ENCODE measurements at regions not wholly inside any gene's neighbourhood (a gene's known extent, or its start where the extent isn't known, plus 50 kb on each side); places are given as distances from the start of the nearest gene placed in this dataset.
"Not testable (repeated sequence)": the region's sequence is repeated elsewhere in the genome, so short reads cannot be mapped to it uniquely, and the experiment has no call there.

DNA sequence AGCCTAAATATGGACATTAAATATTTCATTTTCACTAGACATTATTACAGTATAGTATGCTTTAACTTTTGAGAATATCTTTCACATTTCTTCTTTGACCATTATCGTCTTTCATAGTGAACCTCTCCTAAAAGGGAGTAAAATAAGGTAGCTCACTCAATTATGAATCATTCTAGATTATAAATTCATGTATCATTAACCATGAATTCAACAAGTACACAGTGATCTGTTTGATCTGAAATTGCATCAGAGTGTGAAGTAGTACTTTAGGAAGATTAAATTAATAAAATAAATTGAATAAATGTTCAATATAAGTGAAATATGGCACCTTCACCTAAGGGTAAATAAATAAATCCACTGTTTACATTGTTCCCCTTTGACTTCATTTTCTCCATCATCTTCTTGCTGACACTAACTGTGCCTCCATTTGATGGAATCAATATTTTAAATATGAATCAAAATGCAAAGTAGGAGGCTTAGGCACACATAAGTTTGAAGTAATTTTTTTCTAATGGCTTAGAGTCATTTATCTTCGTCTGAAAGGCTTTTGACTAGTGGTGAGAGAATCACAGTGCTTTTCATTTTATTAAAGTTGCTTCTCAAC, 174.1 kb upstream of the MDFIC2 start:
- POLR2A ChIA-PET = no interaction called here
- no peaks in the 10 kb centered on the region for H3K36me3 Mint-ChIP-seq (ENCODE audit: low read depth)
- H3K27ac Mint-ChIP-seq = no peak overlapping the region
- no peak overlapping the region for H3K4me3 Mint-ChIP-seq
- H3K27me3 Mint-ChIP-seq = peaks cover 9% of the 10 kb centered on the region
- no peak for DNase-seq
- CTCF ChIA-PET = no interaction called here
- H3K4me1 Mint-ChIP-seq = no peaks in the 10 kb centered on the region
- no peaks in the 10 kb centered on the region for H3K9me3 Mint-ChIP-seq

DNA sequence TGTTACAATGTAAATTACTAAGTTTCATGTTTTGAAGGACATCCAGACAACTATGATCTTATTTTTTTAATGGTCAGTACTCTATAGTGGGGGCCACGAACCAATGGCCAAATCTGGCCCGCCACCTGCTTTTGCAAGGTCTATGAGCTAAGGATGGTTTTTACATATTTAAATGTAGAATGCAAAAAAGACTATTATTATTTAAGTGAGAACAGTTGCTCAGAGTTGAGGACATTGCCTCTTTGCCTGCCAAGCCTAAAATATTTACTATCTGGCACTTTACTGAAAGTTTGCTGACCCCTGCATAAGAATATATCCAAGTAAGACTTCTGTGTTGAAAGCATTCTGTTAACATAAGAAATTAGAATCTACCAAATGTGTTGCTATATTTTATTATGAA, 163.7 kb upstream of the MDFIC2 start:
- H3K36me3 Mint-ChIP-seq (ENCODE audit: low read depth) = no peaks in the 10 kb centered on the region
- H3K4me3 Mint-ChIP-seq = no peak overlapping the region
- ChIA-PET CTCF (no interaction called here), POLR2A (no interaction called here)
- no peaks in the 10 kb centered on the region for H3K4me1 Mint-ChIP-seq
- H3K27me3 Mint-ChIP-seq = no peaks in the 10 kb centered on the region
- H3K27ac Mint-ChIP-seq = no peak overlapping the region
- DNase-seq = no peak
- no peaks in the 10 kb centered on the region for H3K9me3 Mint-ChIP-seq

DNA sequence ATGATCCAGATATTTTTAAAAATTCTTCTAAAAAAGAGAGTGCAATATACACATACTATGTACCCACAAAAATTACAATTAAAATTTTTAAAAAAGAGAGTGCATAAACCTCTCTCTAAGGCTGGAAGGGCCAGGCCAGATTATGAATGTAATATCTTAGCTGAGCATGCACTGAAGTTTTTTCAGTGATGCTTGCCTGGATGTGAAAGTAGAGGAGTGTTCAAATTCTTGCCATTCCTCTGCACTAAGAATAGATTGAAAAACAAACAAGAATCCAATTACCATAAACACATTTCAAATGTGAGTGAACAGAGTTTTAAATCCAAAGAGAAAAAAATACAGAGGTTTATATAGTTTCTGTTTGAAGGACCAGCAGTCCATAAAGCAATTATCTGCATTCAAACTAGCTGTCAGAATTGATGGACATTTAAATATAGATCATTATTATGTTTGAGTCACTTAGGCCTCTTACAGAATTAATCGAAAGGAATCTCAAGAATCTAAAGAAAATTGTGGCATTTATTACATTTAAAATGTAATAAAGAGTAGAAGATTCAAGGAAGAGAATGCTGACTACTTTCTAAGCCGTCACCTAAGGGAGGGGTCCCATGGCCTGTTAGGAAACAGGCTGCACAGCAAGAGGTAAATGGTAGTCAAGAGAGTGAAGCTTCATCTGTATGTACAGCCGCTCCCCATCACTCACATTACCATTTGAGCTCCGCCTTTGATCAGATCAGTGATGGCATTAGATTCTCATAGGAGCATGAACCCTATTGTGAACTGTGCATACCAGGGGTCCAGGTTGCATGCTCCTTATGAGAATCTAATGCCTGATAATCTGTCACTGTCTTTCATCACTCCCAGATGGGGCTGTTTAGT, 159.3 kb upstream of the MDFIC2 start:
- Mint-ChIP-seq H3K36me3 (ENCODE audit: low read depth) (no peaks in the 10 kb centered on the region), H3K9me3 (no peaks in the 10 kb centered on the region), H3K27me3 (no peaks in the 10 kb centered on the region), H3K4me3 (no peak overlapping the region), H3K27ac (no peak overlapping the region), H3K4me1 (no peaks in the 10 kb centered on the region)
- CTCF ChIA-PET = no interaction called here
- POLR2A ChIA-PET = no interaction called here
- no peak for DNase-seq

DNA sequence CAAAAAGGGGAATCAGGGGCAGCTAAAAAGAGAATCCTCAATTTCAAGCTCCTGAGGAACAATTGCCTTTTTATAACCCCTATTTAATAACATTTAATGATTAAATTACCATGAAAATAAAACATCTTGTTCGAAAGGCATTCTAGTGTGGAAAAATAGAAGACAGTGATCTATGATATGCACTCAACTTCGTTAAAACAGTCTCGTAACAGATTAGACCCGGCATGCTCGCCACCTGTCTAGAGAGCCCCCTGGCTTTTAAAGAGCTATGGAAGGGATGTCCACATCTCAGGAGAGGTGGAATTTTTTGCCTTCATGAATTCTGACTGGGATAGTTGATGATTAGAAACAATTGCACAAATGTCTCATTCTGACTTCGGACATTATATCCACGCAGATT, 153.7 kb upstream of the MDFIC2 start:
- Mint-ChIP-seq H3K27me3 (no peaks in the 10 kb centered on the region), H3K27ac (no peak overlapping the region), H3K36me3 (ENCODE audit: low read depth) (no peaks in the 10 kb centered on the region), H3K4me1 (no peaks in the 10 kb centered on the region), H3K4me3 (no peak overlapping the region), H3K9me3 (no peaks in the 10 kb centered on the region)
- POLR2A ChIA-PET = no interaction called here
- DNase-seq = no peak
- CTCF ChIA-PET = no interaction called here

DNA sequence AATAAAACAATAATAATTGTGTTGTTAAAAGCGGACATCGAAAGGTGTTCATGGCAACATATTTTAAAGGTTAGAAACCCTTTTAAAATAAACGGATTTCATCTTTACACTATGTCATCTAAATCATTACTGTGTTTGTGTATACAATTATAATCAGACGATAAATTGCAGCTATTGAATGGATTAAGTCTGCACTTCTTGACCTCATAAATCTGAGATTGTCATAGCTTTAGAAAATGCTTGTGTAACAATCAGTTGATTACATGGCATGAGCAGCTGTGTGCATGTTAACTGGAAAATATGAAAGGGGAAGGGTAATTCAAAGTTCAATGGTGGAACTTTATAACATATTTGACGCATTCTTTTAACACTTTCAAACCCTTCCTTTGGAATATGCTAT, 152.4 kb upstream of the MDFIC2 start:
- Mint-ChIP-seq H3K9me3 (no peaks in the 10 kb centered on the region), H3K27me3 (no peaks in the 10 kb centered on the region), H3K4me1 (no peaks in the 10 kb centered on the region), H3K36me3 (ENCODE audit: low read depth) (no peaks in the 10 kb centered on the region), H3K27ac (no peak overlapping the region), H3K4me3 (no peak overlapping the region)
- ChIA-PET CTCF (no interaction called here), POLR2A (no interaction called here)
- no peak for DNase-seq

DNA sequence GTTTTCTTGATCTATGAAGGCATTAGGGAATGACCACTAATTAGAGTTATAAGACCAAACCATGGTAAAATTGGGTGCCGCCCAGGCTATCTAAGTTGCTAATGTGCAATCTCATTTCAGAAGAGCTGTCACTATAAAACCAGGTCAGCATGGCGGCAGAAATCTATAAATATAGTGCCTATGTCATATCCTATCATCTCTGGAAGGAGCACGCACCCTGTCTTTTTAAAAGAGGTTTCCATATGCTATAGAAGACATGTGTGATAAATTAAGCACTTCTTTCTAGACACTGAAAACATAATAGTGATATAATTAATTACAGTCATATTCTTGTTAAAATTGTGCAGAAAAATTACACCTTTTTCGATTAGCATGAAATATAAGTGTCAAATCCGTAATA, 152.0 kb upstream of the MDFIC2 start:
- no peak for DNase-seq
- no peaks in the 10 kb centered on the region for H3K4me1 Mint-ChIP-seq
- ChIA-PET POLR2A (no interaction called here), CTCF (no interaction called here)
- no peaks in the 10 kb centered on the region for H3K36me3 Mint-ChIP-seq (ENCODE audit: low read depth)
- no peak overlapping the region for H3K4me3 Mint-ChIP-seq
- H3K9me3 Mint-ChIP-seq = no peaks in the 10 kb centered on the region
- H3K27me3 Mint-ChIP-seq = no peaks in the 10 kb centered on the region
- no peak overlapping the region for H3K27ac Mint-ChIP-seq

DNA sequence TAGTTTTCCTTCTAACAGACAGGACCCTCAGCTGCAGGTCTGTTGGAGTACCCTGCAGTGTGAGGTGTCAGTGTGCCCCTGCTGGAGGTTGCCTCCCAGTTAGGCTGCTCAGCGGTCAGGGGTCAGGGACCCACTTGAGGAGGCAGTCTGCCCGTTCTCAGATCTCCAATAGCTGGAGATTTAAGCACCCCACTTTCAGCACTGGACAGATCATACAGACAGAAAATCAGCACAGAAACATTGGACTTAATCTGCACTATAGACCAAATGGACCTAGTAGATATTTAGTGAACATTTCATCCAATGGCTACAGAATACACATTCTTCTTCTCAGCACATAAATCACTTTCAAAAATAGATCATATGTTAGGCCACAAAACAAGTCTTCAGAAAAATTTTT, 137.8 kb upstream of the MDFIC2 start:
- H3K9me3 Mint-ChIP-seq; CTCF ChIA-PET; H3K27me3 Mint-ChIP-seq; POLR2A ChIA-PET; H3K4me1 Mint-ChIP-seq; H3K36me3 Mint-ChIP-seq (ENCODE audit: low read depth); DNase-seq; H3K4me3 Mint-ChIP-seq; H3K27ac Mint-ChIP-seq: not testable (repeated sequence)

DNA sequence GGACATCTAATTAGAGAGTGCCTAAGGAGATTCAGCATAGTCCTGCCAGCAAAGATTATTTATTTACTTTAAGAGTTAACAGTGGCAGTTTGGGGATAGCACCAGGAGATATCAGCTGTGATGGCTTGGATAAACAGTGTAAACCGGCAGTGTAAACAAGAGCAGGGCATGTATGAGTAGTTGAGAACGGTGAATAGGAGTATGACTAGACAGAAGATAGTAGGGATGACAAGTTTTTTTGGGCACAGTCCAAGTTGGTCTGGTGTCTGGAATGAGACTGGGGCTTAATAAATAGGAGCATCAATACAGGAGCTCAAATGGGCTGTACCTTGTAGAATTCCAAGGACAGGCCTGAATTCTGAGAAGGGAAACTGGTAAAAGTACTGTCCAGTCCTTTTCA, 123.0 kb upstream of the MDFIC2 start:
- DNase-seq; POLR2A ChIA-PET; H3K27me3 Mint-ChIP-seq; H3K9me3 Mint-ChIP-seq; CTCF ChIA-PET; H3K27ac Mint-ChIP-seq; H3K36me3 Mint-ChIP-seq (ENCODE audit: low read depth); H3K4me3 Mint-ChIP-seq; H3K4me1 Mint-ChIP-seq: not testable (repeated sequence)

DNA sequence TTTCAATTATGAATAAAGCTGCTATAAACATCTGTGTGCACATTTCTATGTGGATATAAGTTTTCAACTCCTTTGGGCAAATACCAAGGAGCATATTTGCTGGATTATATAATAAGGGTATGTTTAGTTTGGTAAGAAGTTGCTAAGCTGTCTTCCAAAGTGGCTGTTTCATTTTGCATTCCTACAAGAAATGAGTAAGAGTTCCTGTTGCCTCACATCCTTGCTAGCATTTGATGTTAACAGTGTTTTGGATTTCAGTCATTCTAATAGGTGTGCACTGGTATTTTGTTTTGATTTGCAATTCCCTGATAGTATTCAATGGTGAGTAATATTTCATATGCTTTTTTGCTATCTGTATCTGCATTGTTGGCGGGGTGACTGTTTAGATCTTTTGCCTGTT, 120.7 kb upstream of the MDFIC2 start:
- POLR2A ChIA-PET = no interaction called here

DNA sequence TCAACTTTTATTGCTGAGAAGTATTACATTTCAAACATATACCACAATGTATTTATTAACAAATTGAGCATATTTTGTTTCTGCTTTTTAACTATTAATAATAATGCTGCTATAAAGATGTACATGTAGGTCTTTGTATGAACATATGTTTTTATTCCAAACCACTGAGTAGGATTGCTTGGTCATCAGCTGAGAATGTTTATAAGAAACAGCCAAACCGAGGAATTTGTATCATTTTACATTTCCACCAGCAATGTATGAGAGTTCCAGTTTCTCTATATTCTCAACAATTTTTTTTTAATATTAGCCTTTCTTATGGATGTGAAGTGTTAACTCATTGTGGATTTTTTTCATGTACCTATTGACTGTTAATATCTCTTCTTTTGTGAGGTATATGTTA, 119.5 kb upstream of the MDFIC2 start:
- Mint-ChIP-seq H3K36me3 (ENCODE audit: low read depth) (no peaks in the 10 kb centered on the region), H3K27ac (no peak overlapping the region), H3K4me1 (no peaks in the 10 kb centered on the region), H3K4me3 (no peak overlapping the region), H3K27me3 (no peaks in the 10 kb centered on the region), H3K9me3 (no peaks in the 10 kb centered on the region)
- DNase-seq = no peak
- ChIA-PET CTCF (no interaction called here), POLR2A (no interaction called here)

More for the DNA sequence above, 120.7 kb upstream of the MDFIC2 start:
- Mint-ChIP-seq H3K4me3 (no peak overlapping the region), H3K27me3 (no peaks in the 10 kb centered on the region), H3K9me3 (no peaks in the 10 kb centered on the region), H3K27ac (no peak overlapping the region), H3K4me1 (no peaks in the 10 kb centered on the region), H3K36me3 (ENCODE audit: low read depth) (no peaks in the 10 kb centered on the region)
- no peak for DNase-seq
- CTCF ChIA-PET = no interaction called here

DNA sequence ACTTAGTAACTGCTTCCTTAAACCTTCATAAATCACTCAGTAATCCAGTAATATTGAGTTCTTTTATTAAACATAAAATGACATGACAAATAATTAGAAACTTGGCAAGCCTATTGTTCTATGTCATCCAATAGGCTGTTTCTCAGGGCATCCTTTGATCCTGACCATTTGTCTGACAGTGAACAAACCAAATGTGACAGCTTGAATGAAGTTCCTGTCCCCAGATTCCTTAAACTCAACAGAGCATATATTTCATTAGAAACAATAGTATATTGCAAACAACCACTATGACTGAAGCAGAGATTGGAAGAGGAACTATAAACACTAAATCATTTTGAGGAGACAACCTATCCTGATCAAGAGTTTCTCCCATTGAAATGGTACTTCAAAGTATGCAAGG, 113.6 kb upstream of the MDFIC2 start:
- no peak overlapping the region for H3K4me3 Mint-ChIP-seq
- CTCF ChIA-PET = no interaction called here
- H3K27me3 Mint-ChIP-seq = no peaks in the 10 kb centered on the region
- H3K9me3 Mint-ChIP-seq = no peaks in the 10 kb centered on the region
- H3K36me3 Mint-ChIP-seq (ENCODE audit: low read depth) = no peaks in the 10 kb centered on the region
- POLR2A ChIA-PET = no interaction called here
- H3K27ac Mint-ChIP-seq = no peak overlapping the region
- no peaks in the 10 kb centered on the region for H3K4me1 Mint-ChIP-seq
- DNase-seq = no peak

DNA sequence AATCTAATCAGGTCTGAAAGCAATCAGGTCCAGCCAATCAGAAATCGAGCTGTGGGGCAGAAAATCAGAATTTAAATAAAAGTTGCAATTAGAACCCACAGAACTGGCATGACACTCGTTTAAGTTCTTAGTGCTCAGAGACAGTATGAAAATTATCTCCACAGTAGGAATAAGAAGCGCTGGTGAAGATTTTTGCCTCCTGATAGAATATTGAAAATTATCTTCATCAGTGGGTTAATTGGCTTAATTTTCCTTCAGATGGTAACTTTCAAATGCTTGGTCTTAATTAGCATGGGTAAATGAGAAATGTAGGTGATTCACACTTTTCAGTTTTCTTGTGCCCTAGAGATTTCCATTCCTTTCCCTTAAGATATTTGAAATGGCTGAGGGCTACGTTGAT, 109.1 kb upstream of the MDFIC2 start:
- Mint-ChIP-seq H3K36me3 (ENCODE audit: low read depth) (no peaks in the 10 kb centered on the region), H3K27me3 (no peaks in the 10 kb centered on the region), H3K27ac (no peak overlapping the region), H3K4me1 (no peaks in the 10 kb centered on the region), H3K9me3 (no peaks in the 10 kb centered on the region), H3K4me3 (no peak overlapping the region)
- POLR2A ChIA-PET = no interaction called here
- DNase-seq = no peak
- CTCF ChIA-PET = no interaction called here

DNA sequence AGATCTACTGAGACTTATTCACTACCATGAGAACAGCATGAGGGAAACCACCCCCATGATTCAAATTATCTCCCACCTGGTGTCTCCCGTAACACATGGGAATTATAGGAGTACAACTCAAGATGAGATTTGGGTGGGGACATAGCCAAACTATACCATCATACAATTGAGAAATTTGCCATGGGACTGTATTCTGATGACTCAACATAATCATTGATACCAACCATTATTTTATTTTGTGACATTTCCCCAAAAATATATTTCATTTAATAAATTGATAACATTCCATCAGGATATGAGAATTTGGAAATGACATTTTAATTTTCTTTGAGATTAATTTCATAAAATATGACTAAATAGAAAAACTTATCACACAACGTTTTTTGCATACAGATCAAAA, 96.6 kb upstream of the MDFIC2 start:
- ChIA-PET POLR2A (no interaction called here), CTCF (no interaction called here)
- Mint-ChIP-seq H3K9me3 (peaks cover 6% of the 10 kb centered on the region), H3K4me1 (no peaks in the 10 kb centered on the region), H3K4me3 (no peak overlapping the region), H3K27me3 (no peaks in the 10 kb centered on the region), H3K36me3 (ENCODE audit: low read depth) (no peaks in the 10 kb centered on the region), H3K27ac (no peak overlapping the region)
- no peak for DNase-seq

DNA sequence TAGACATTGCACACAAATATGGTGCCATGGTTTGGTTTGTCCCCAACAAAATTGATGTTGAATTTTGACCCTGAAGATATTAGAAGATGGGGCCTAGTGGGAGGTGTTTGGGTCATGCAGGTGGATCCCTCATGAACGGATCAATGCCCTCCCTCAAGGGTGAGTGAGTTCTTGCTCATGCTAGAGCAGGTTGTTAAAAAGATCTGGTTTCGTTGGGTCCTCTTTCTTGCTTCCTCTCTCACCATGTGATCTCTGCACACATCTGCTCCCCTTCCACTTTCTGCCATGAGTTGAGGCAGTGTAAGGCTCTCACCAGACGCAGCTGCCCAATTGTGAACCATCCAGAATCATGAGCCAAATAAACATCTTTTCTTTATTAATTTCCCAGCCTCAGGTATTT, 87.8 kb upstream of the MDFIC2 start:
- Mint-ChIP-seq H3K4me3 (no peak overlapping the region), H3K9me3 (no peaks in the 10 kb centered on the region), H3K4me1 (no peaks in the 10 kb centered on the region), H3K27ac (no peak overlapping the region), H3K27me3 (no peaks in the 10 kb centered on the region), H3K36me3 (ENCODE audit: low read depth) (no peaks in the 10 kb centered on the region)
- POLR2A ChIA-PET = no interaction called here
- CTCF ChIA-PET = no interaction called here
- no peak for DNase-seq
